Stimulated activated CD8-positive, alpha-beta memory T cell treated with anti-CD3 and anti-CD28 coated beads, Interleukin-4, amount 100 ng/mL, for 48 hours (primary cell): ENCODE measurements at regions not wholly inside any gene's neighbourhood (a gene's known extent, or its start where the extent isn't known, plus 50 kb on each side); places are given as distances from the start of the nearest gene placed in this dataset.

Source experiments
- DNase-seq: peaks from one replicate; pipeline ENCODE4 v3.0.0-alpha.2; 2020

GRCh38 chr11:114811971-114812370, 133.6 kb downstream of the NXPE2 start:
- no peak for DNase-seq

- DNase-seq, result no peak
These were observed 134.4 kb downstream of the NXPE2 start for GRCh38 chr11:114812733-114813132.

GRCh38 chr11:114813189-114813718, 134.9 kb downstream of the NXPE2 start:
- DNase-seq, result no peak

GRCh38 chr11:114815176-114815575, 136.8 kb downstream of the NXPE2 start:
- no peak for DNase-seq

GRCh38 chr11:114815761-114816160, 137.4 kb downstream of the NXPE2 start:
- DNase-seq, result no peak

GRCh38 chr11:114816791-114817190, 138.5 kb downstream of the NXPE2 start:
- DNase-seq, result no peak

- no peak for DNase-seq
These were observed 140.1 kb downstream of the NXPE2 start for GRCh38 chr11:114818382-114818781.

GRCh38 chr11:114819028-114819427, 140.7 kb downstream of the NXPE2 start:
- DNase-seq, result no peak

- DNase-seq, result no peak
These were observed 142.3 kb downstream of the NXPE2 start for GRCh38 chr11:114820621-114821020.

GRCh38 chr11:114821621-114822412, 143.5 kb downstream of the NXPE2 start:
- DNase-seq, result no peak

GRCh38 chr11:114826910-114827442, 148.6 kb downstream of the NXPE2 start:
- DNase-seq, result no peak

- no peak for DNase-seq
These were observed 149.4 kb downstream of the NXPE2 start for GRCh38 chr11:114827736-114828135.

- no peak for DNase-seq
These were observed 154.3 kb downstream of the NXPE2 start for GRCh38 chr11:114832532-114833125.

GRCh38 chr11:114836161-114836560, 157.8 kb downstream of the NXPE2 start:
- DNase-seq, result no peak

- no peak for DNase-seq
These were observed 166.6 kb downstream of the NXPE2 start for GRCh38 chr11:114844896-114845295.

- no peak for DNase-seq
These were observed 167.6 kb downstream of the NXPE2 start for GRCh38 chr11:114845766-114846415.

GRCh38 chr11:114846416-114846791, 168.1 kb downstream of the NXPE2 start:
- DNase-seq, result no peak

GRCh38 chr11:114847306-114847975, 169.1 kb downstream of the NXPE2 start:
- DNase-seq, result no peak

- DNase-seq, result no peak
These were observed 169.7 kb downstream of the NXPE2 start for GRCh38 chr11:114848027-114848426.

- DNase-seq, result no peak
These were observed 179.0 kb downstream of the NXPE2 start for GRCh38 chr11:114857281-114857680.

- no peak for DNase-seq
These were observed 186.6 kb downstream of the NXPE2 start for GRCh38 chr11:114864896-114865295.

- DNase-seq, result no peak
These were observed 197.9 kb downstream of the NXPE2 start for GRCh38 chr11:114876234-114876633.

- no peak for DNase-seq
These were observed 199.6 kb downstream of the NXPE2 start for GRCh38 chr11:114877976-114878375.
